Glutamatergic neuron (in vitro differentiated cells): ENCODE measurements at regions not wholly inside any gene's neighbourhood (a gene's known extent, or its start where the extent isn't known, plus 50 kb on each side); places are given as distances from the start of the nearest gene placed in this dataset.

Source experiments
- DNase-seq: peaks from one replicate; pipeline ENCODE4 v3.0.0; 2022
- H3K27ac Mint-ChIP-seq: one replicate; pipeline ENCODE4 v1.8.0; 2020; ENCODE audit warnings: mild to moderate bottlenecking, mixed read lengths, inconsistent platforms; ENCODE audit not compliant: unreplicated experiment
- H3K27me3 Mint-ChIP-seq: one replicate; pipeline ENCODE4 v1.8.0; 2020; ENCODE audit warnings: mild to moderate bottlenecking, moderate library complexity, mixed read lengths, inconsistent platforms; ENCODE audit not compliant: unreplicated experiment
- H3K36me3 Mint-ChIP-seq: one replicate; pipeline ENCODE4 v1.8.0; 2020; ENCODE audit warnings: mild to moderate bottlenecking, mixed read lengths, inconsistent platforms; ENCODE audit not compliant: unreplicated experiment
- H3K4me1 Mint-ChIP-seq: one replicate; pipeline ENCODE4 v1.8.0; 2020; ENCODE audit warnings: mild to moderate bottlenecking, low read depth, mixed read lengths, inconsistent platforms; ENCODE audit not compliant: unreplicated experiment
- H3K4me3 Mint-ChIP-seq: one replicate; pipeline ENCODE4 v1.8.0; 2020; ENCODE audit warnings: mild to moderate bottlenecking, mixed read lengths, inconsistent platforms; ENCODE audit not compliant: unreplicated experiment
- H3K9me3 Mint-ChIP-seq: one replicate; pipeline ENCODE4 v1.8.0; 2020; ENCODE audit warnings: mild to moderate bottlenecking, moderate library complexity, mixed read lengths, inconsistent platforms; ENCODE audit not compliant: unreplicated experiment
- CTCF ChIP-seq: fragments of 200-600 bp; sonication (generic); IDR thresholded peaks from one replicate; pipeline ENCODE4 v1.5.0; 2021; ENCODE audit not compliant: partially characterized antibody, unreplicated experiment

DNA sequence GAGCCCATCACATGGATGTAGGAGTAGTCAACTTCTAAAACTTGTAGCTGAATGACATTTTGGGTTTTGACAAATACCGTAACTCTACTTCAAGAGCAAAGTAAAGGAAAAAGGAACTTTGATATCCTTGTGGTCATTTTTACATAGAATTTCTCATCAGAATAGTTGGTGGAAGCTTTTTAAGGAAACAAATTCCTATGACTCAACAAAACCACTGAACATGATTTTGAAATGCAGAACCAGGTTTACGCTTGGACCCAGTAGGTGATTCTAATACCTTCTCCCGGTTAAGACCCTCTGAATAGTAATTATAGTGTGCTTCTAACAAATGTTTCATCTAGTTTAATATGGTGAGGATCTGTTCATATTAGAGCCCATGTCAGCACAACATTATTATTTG lies 307.8 kb downstream of the GPR37 start:
- Mint-ChIP-seq H3K36me3 (no peaks in the 10 kb centered on the region), H3K4me1 (no peaks in the 10 kb centered on the region), H3K27me3 (no peaks in the 10 kb centered on the region), H3K4me3 (no peak overlapping the region), H3K9me3 (no peaks in the 10 kb centered on the region), H3K27ac (no peak overlapping the region)
- no peak for DNase-seq
- TF ChIP-seq CTCF: no peak

- H3K9me3 Mint-ChIP-seq: no peaks in the 10 kb centered on the region
- no peak for TF ChIP-seq CTCF
- H3K4me1 Mint-ChIP-seq: no peaks in the 10 kb centered on the region
- no peak overlapping the region for H3K4me3 Mint-ChIP-seq
- no peak for DNase-seq
- H3K27me3 Mint-ChIP-seq: no peaks in the 10 kb centered on the region
- no peak overlapping the region for H3K27ac Mint-ChIP-seq
- no peaks in the 10 kb centered on the region for H3K36me3 Mint-ChIP-seq
Observed at GRCh38 chr7:124456286-124456685, 309.3 kb downstream of the GPR37 start.

GRCh38 chr7:124452186-124452585 lies 313.4 kb downstream of the GPR37 start:
- Mint-ChIP-seq H3K36me3 (no peaks in the 10 kb centered on the region), H3K4me1 (no peaks in the 10 kb centered on the region), H3K4me3 (no peak overlapping the region), H3K9me3 (no peaks in the 10 kb centered on the region), H3K27ac (no peak overlapping the region), H3K27me3 (no peaks in the 10 kb centered on the region)
- TF ChIP-seq CTCF: no peak
- DNase-seq: no peak

GRCh38 chr7:124449896-124450295 lies 315.7 kb downstream of the GPR37 start:
- Mint-ChIP-seq H3K27me3 (no peaks in the 10 kb centered on the region), H3K27ac (no peak overlapping the region), H3K4me1 (no peaks in the 10 kb centered on the region), H3K9me3 (no peaks in the 10 kb centered on the region), H3K36me3 (no peaks in the 10 kb centered on the region), H3K4me3 (no peak overlapping the region)
- TF ChIP-seq CTCF: no peak
- no peak for DNase-seq

DNA sequence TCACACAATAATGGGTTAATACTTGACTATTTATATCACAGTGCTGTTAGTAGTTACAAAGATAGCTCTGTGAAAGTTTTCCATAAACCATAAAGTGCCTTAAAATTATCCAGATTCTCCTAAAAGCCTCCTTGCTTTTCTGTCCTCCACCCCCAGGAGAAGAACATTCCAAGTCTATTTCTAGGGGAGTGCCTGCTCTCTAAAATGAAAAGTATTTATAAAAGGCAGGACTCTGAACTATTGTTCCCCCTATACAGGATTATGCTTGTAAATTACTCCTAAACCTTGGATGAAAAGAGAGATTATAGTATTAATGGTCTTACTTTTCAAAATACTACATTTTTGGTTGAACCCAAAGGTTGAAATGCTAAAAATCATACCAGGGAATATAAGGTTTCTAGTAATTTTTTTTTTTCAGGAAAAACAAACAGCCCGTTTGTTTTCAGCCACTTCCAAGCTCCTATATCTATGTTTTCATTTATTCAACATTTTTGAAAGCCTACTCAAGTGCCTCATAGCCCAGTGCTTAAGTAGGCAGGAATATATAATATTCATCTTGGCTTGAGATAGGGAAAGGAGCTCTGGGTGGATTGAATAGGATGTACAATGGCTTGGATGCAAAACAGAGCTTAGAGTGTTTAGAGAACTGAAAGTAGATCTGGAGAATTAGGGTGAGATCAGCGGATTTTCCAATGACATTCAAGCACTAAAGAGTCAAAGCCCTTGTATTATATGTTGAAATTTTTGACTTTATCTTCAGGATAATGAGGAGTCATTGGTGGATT lies 320.7 kb downstream of the GPR37 start:
- H3K9me3 Mint-ChIP-seq: no peaks in the 10 kb centered on the region
- no peaks in the 10 kb centered on the region for H3K36me3 Mint-ChIP-seq
- H3K27ac Mint-ChIP-seq: no peak overlapping the region
- no peaks in the 10 kb centered on the region for H3K27me3 Mint-ChIP-seq
- DNase-seq: no peak
- H3K4me3 Mint-ChIP-seq: no peak overlapping the region
- H3K4me1 Mint-ChIP-seq: no peaks in the 10 kb centered on the region
- no peak for TF ChIP-seq CTCF
